Skeletal muscle satellite cell (primary cell): ENCODE measurements at regions not wholly inside any gene's neighbourhood (a gene's known extent, or its start where the extent isn't known, plus 50 kb on each side); places are given as distances from the start of the nearest gene placed in this dataset. TPM values are rescaled to one million over a fixed set of nuclear protein-coding genes. Genes with fewer than 3 reads are reported as not detected.

Experiments
- H3K27me3 ChIP-seq: 2 replicates; pipeline ENCODE4 v1.7.0; 2013; ENCODE audit warnings: low read length; ENCODE audit not compliant: control insufficient read depth, insufficient read depth
- H3K36me3 ChIP-seq: 2 replicates; pipeline ENCODE4 v1.7.0; 2013; ENCODE audit warnings: mild to moderate bottlenecking, control low read depth, low read length; ENCODE audit not compliant: insufficient read depth
- H3K4me1 ChIP-seq: 2 replicates; pipeline ENCODE4 v1.7.0; 2013; ENCODE audit warnings: low read length; ENCODE audit not compliant: control insufficient read depth, insufficient read depth
- H3K4me2 ChIP-seq: 2 replicates; pipeline ENCODE4 v1.7.0; 2013; ENCODE audit warnings: mild to moderate bottlenecking, low read length
- H3K4me3 ChIP-seq: 2 replicates; pipeline ENCODE4 v1.7.0; 2013; ENCODE audit warnings: low read length
- H3K9ac ChIP-seq: 2 replicates; pipeline ENCODE4 v1.7.0; 2013; ENCODE audit warnings: mild to moderate bottlenecking, low read depth, low read length, moderate library complexity
- H3K9me3 ChIP-seq: replicated peaks from 2 replicates; pipeline ENCODE4 v1.7.0; 2013; ENCODE audit warnings: mild to moderate bottlenecking, control low read depth, low read length
- small RNA-seq: library from RNA; depleted of rRNA; stranded (forward); fragments of <200 nt; gene quantifications from one replicate; pipeline ENCODE3, GENCODE V24; 2012

DNA sequence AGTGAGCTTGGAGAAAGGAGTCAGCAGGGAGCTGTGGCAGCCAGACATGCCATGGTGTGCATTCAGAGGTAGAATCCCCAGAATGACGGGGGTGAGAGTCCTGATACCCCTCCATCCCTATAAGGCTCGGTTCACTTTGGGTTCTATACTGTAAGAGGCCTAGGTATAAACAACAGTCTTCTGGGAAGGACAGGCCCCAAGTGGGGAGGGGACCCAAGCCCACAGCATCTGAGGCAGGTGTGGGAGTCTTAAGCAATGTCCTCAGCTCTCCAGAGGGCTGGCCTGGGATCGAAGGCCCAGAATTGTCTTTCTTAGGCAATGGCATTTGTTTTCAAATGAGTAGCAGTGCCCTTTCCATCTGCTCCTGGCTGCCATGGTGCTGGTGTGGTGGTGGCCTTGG is 50.2 kb upstream of the MAMLD1 start:
- H3K36me3 ChIP-seq: no peaks in the 10 kb centered on the region
- H3K4me3 ChIP-seq: no peak overlapping the region
- H3K4me2 ChIP-seq: no peak overlapping the region
- no peaks in the 10 kb centered on the region for H3K27me3 ChIP-seq
- H3K9ac ChIP-seq: no peak overlapping the region
- no peaks in the 10 kb centered on the region for H3K9me3 ChIP-seq
- H3K4me1 ChIP-seq: no peaks in the 10 kb centered on the region

Small RNAs in the stretch of these regions (small RNA-seq; reads per million reads assigned to genes)
- not detected for gene MIR2114
